DOHH2 (cell line): ENCODE measurements at regions not wholly inside any gene's neighbourhood (a gene's known extent, or its start where the extent isn't known, plus 50 kb on each side); places are given as distances from the start of the nearest gene placed in this dataset.

Experiments used
- H3F3A ChIP-seq: fragments of 200-600 bp; sonication (generic), shearing (Covaris generic); 2 replicates; pipeline ENCODE4 v1.6.0; 2016; ENCODE audit warnings: antibody characterized with exemption, mild to moderate bottlenecking; ENCODE audit not compliant: control insufficient read depth, insufficient read depth
- H3K27ac ChIP-seq: fragments of 200-600 bp; sonication (generic); 2 replicates; pipeline ENCODE4 v1.5.1; 2014; ENCODE audit warnings: low read depth, mild to moderate bottlenecking, low read length, moderate library complexity
- H3K27me3 ChIP-seq: fragments of 200-600 bp; sonication (generic); 2 replicates; pipeline ENCODE4 v1.6.1; 2014; ENCODE audit warnings: mild to moderate bottlenecking, low read length, mixed read lengths; ENCODE audit not compliant: control insufficient read depth
- H3K36me3 ChIP-seq: fragments of 200-600 bp; sonication (generic); 2 replicates; pipeline ENCODE4 v1.6.1; 2014; ENCODE audit warnings: mild to moderate bottlenecking, low read length, moderate library complexity, mixed read lengths; ENCODE audit not compliant: control insufficient read depth
- H3K4me1 ChIP-seq: fragments of 200-600 bp; sonication (generic); 2 replicates; pipeline ENCODE4 v1.6.1; 2014; ENCODE audit warnings: mild to moderate bottlenecking, low read length, mixed read lengths; ENCODE audit not compliant: control insufficient read depth
- H3K4me2 ChIP-seq: fragments of 200-600 bp; sonication (generic); 2 replicates; pipeline ENCODE4 v1.6.0; 2014; ENCODE audit warnings: mild to moderate bottlenecking, low read length, moderate library complexity
- H3K4me3 ChIP-seq: fragments of 200-600 bp; sonication (generic); 2 replicates; pipeline ENCODE4 v1.5.1; 2014; ENCODE audit warnings: mild to moderate bottlenecking, low read length, mixed read lengths
- H3K79me2 ChIP-seq: fragments of 200-600 bp; sonication (generic); 2 replicates; pipeline ENCODE4 v1.6.1; 2014; ENCODE audit warnings: mild to moderate bottlenecking, low read length, mixed read lengths; ENCODE audit not compliant: control insufficient read depth
- H3K9me2 ChIP-seq: fragments of 200-600 bp; sonication (generic); replicated peaks from 2 replicates; pipeline ENCODE4 v1.6.1; 2014; ENCODE audit warnings: mild to moderate bottlenecking, low read length, mixed read lengths; ENCODE audit not compliant: control insufficient read depth
- H3K9me3 ChIP-seq: fragments of 200-600 bp; sonication (generic); 2 replicates; pipeline ENCODE4 v1.6.1; 2014; ENCODE audit warnings: antibody characterized with exemption, low read length, mixed read lengths; ENCODE audit not compliant: control insufficient read depth, insufficient read depth
- H4K20me1 ChIP-seq: fragments of 200-600 bp; sonication (generic); 2 replicates; pipeline ENCODE4 v1.6.0; 2014; ENCODE audit warnings: low read depth, mild to moderate bottlenecking, antibody characterized with exemption, low read length, moderate library complexity; ENCODE audit not compliant: control insufficient read depth, insufficient read depth
- EZH2phosphoT487 ChIP-seq: fragments of 200-600 bp; sonication (generic); IDR thresholded peaks from 2 replicates; pipeline ENCODE4 v1.6.1; 2017; ENCODE audit warnings: borderline replicate concordance, mild to moderate bottlenecking, antibody characterized with exemption, low read length, moderate library complexity, mixed read lengths
- TF ChIP-seq, protein P1 (sequence below): fragments of 200-600 bp; sonication (generic); IDR thresholded peaks from one replicate; pipeline ENCODE4 v1.5.1; 2014; ENCODE audit warnings: antibody characterized with exemption, mild to moderate bottlenecking, low read depth, low read length; ENCODE audit not compliant: poor library complexity, severe bottlenecking

DNA sequence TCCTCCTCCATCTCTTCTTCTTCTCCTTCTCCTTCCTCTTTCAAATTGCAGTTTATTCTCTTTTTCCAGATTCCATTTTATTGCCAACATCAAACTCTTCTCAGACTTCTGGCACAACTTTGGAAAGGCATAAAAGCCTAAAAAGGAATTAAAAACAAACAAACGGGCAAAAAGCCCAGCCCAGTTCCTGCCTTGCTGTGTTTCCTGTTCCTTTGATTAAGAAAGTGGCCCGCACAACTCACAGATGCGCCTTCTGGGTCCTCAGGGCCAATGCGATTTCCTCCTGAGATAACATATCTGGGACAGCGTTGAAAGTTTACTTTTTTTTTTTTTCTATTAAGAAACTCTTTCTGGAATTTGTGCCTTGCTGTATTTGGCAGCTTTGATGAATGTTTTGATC is 158.7 kb upstream of the UBE3A start:
- no peak overlapping the region for H3K27ac ChIP-seq
- H3K27me3 ChIP-seq, result no peaks in the 10 kb centered on the region
- peaks cover 15% of the 10 kb centered on the region; the same call in 1 of the 2 replicates for H3K9me3 ChIP-seq
- TF ChIP-seq EZH2phosphoT487, result no peak
- TF ChIP-seq, protein P1, sequence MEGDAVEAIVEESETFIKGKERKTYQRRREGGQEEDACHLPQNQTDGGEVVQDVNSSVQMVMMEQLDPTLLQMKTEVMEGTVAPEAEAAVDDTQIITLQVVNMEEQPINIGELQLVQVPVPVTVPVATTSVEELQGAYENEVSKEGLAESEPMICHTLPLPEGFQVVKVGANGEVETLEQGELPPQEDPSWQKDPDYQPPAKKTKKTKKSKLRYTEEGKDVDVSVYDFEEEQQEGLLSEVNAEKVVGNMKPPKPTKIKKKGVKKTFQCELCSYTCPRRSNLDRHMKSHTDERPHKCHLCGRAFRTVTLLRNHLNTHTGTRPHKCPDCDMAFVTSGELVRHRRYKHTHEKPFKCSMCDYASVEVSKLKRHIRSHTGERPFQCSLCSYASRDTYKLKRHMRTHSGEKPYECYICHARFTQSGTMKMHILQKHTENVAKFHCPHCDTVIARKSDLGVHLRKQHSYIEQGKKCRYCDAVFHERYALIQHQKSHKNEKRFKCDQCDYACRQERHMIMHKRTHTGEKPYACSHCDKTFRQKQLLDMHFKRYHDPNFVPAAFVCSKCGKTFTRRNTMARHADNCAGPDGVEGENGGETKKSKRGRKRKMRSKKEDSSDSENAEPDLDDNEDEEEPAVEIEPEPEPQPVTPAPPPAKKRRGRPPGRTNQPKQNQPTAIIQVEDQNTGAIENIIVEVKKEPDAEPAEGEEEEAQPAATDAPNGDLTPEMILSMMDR, result no peak
- no peaks in the 10 kb centered on the region for H3K79me2 ChIP-seq
- H3F3A ChIP-seq, result no peaks in the 10 kb centered on the region
- H3K4me3 ChIP-seq, result no peak overlapping the region
- no peaks in the 10 kb centered on the region for H4K20me1 ChIP-seq
- H3K36me3 ChIP-seq, result no peaks in the 10 kb centered on the region
- H3K4me1 ChIP-seq, result no peaks in the 10 kb centered on the region
- no peaks in the 10 kb centered on the region for H3K9me2 ChIP-seq
- no peak overlapping the region for H3K4me2 ChIP-seq

DNA sequence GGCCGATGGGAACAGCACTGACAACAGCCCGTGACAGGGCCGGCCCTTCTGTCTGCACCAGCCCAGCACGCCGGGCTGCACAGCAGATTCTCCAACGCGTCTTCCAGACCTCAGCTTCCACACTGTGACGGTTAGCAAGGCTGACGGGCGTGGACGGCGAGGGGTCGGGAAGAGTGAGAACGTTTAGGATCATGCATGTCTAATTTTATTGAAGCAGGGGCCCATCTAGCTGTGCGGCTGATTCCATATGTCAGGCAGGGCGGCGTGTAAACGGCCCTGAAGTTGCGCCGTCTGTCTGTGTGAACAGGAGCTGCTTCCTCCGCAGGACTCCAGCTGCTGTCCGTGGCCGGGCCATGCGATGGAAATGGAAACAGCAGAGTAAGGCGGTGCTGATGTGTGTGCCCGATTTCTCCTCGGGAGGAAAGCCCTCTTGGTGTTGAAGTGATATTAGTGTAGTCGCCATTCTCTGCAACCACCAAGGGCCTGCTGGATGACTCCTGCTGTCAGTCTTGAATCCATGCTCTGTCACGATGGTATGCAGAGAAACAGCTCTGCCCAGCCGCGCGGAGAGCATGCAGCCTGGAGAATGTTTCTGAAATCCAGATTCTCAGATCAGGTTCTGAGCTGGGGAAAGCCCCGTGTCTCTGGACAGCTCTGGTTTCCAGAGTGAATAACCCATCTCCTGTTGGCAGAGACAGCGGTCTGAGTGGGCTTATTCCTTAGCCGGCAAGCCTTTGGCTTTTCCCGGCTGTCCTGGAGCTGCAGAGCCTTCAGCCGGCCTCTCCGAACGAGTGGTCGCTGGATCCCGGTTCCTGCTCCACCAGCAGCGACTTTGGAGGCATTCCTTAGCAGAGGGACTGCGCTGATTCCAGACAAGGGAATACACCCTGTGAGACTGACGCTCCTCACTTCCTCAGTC is 158.1 kb upstream of the UBE3A start:
- H3K27me3 ChIP-seq, result no peaks in the 10 kb centered on the region
- no peak overlapping the region for H3K4me2 ChIP-seq

DNA sequence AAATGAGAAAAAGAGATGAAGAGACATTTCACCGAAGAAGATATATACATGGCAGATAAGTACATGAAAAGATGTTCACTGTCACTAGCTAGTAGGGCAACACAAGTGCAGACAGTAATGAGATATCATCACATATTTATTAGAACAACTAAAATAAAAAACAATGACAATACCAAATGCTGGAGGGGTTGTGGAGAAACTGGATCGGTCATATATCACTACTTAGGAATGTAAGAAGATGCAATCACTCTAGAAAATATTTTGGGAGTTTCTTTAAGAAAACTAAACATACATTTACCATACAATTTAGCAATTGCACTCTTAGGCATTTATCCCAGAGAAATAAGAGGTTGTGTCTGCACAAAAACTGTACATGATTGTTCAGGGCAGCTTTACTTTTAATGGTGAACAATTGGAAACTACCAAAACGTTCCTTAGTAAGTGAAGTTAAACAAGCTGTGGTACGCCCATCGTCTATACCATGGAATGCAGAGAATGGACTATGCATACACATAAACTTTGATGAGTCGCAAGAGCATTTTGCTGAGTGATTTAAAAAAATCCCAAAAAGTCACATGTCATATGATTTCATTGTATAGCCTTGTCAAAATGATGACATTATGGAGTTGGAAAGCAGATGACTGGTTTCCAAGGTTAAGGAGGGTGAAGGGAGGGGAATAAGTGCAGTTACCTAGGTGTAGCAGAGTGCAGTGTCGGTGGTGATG is 149.0 kb upstream of the UBE3A start:
- no peak overlapping the region for H3K4me3 ChIP-seq
- no peak for TF ChIP-seq EZH2phosphoT487
- TF ChIP-seq, protein P1, result no peak

More for the DNA sequence above, 158.1 kb upstream of the UBE3A start:
- H3K4me1 ChIP-seq, result no peaks in the 10 kb centered on the region
- H3F3A ChIP-seq, result no peaks in the 10 kb centered on the region
- no peaks in the 10 kb centered on the region for H3K9me2 ChIP-seq
- H3K36me3 ChIP-seq, result no peaks in the 10 kb centered on the region
- no peaks in the 10 kb centered on the region for H4K20me1 ChIP-seq
- no peak overlapping the region for H3K27ac ChIP-seq
- TF ChIP-seq, protein P1, result no peak
- TF ChIP-seq EZH2phosphoT487, result no peak
- peaks cover 15% of the 10 kb centered on the region; the same call in 1 of the 2 replicates for H3K9me3 ChIP-seq
- no peak overlapping the region for H3K4me3 ChIP-seq
- H3K79me2 ChIP-seq, result no peaks in the 10 kb centered on the region

More for the DNA sequence above, 149.0 kb upstream of the UBE3A start:
- peaks cover 6% of the 10 kb centered on the region; the same call in 1 of the 2 replicates for H3K9me3 ChIP-seq
- no peaks in the 10 kb centered on the region for H3K9me2 ChIP-seq
- H3K36me3 ChIP-seq, result no peaks in the 10 kb centered on the region
- no peak overlapping the region for H3K27ac ChIP-seq
- H3K4me2 ChIP-seq, result no peak overlapping the region
- H3K79me2 ChIP-seq, result no peaks in the 10 kb centered on the region
- no peaks in the 10 kb centered on the region for H3K4me1 ChIP-seq
- no peaks in the 10 kb centered on the region for H3F3A ChIP-seq
- H3K27me3 ChIP-seq, result no peaks in the 10 kb centered on the region
- H4K20me1 ChIP-seq, result no peaks in the 10 kb centered on the region
